HG03432 (cell line): ENCODE measurements at regions not wholly inside any gene's neighbourhood (a gene's known extent, or its start where the extent isn't known, plus 50 kb on each side); places are given as distances from the start of the nearest gene placed in this dataset.

ENCODE experiments used
- ATAC-seq: cut with Tn5 transposase; IDR thresholded peaks from one replicate; pipeline ENCODE4 v1.9.1; 2021; ENCODE audit warnings: mild to moderate bottlenecking, moderate library complexity; ENCODE audit not compliant: unreplicated experiment

- ATAC-seq: no peak
Measured at GRCh38 chr22:47372596-47373385, 610.3 kb downstream of the TBC1D22A start.

- no peak for ATAC-seq
Measured at GRCh38 chr22:47372111-47372581, 609.7 kb downstream of the TBC1D22A start.

- ATAC-seq: no peak
Measured at GRCh38 chr22:47371263-47372090, 609.0 kb downstream of the TBC1D22A start.

GRCh38 chr22:47370448-47371262 lies 608.2 kb downstream of the TBC1D22A start:
- no peak for ATAC-seq

GRCh38 chr22:47369431-47370015 lies 607.1 kb downstream of the TBC1D22A start:
- no peak for ATAC-seq

- ATAC-seq: no peak
Measured at GRCh38 chr22:47369020-47369419, 606.6 kb downstream of the TBC1D22A start.

GRCh38 chr22:47367993-47368945 lies 605.8 kb downstream of the TBC1D22A start:
- ATAC-seq: no peak

GRCh38 chr22:47367107-47367690 lies 604.7 kb downstream of the TBC1D22A start:
- no peak for ATAC-seq

GRCh38 chr22:47366026-47366767 lies 603.7 kb downstream of the TBC1D22A start:
- no peak for ATAC-seq

GRCh38 chr22:47361247-47361646 lies 598.8 kb downstream of the TBC1D22A start:
- ATAC-seq: no peak

GRCh38 chr22:47357493-47357892 lies 595.0 kb downstream of the TBC1D22A start:
- no peak for ATAC-seq

- no peak for ATAC-seq
Measured at GRCh38 chr22:47357086-47357485, 594.6 kb downstream of the TBC1D22A start.

GRCh38 chr22:47356511-47357011 lies 594.1 kb downstream of the TBC1D22A start:
- no peak for ATAC-seq

- ATAC-seq: no peak
Measured at GRCh38 chr22:47355776-47356510, 593.5 kb downstream of the TBC1D22A start.

- no peak for ATAC-seq
Measured at GRCh38 chr22:47355388-47355725, 592.9 kb downstream of the TBC1D22A start.

GRCh38 chr22:47354668-47355387 lies 592.4 kb downstream of the TBC1D22A start:
- ATAC-seq: no peak
